Heart left ventricle (tissue), 16 donors: ENCODE measurements at regions not wholly inside any gene's neighbourhood (a gene's known extent, or its start where the extent isn't known, plus 50 kb on each side); places are given as distances from the start of the nearest gene placed in this dataset.

Experiments used
- ATAC-seq, 4 donors: fragments of 200-7000 bp; cut with Tn5 transposase; one replicate each; pipeline ENCODE4 v1.9.1; 2020 to 2022; ENCODE audit warnings: moderate library complexity in 4 of 4, mild to moderate bottlenecking in 3 of 4, moderate number of reproducible peaks in 1 of 4
- DNase-seq, 5 donors: peaks; one replicate each; pipeline ENCODE4 v3.0.0-alpha.2; 2020
- H3K27ac ChIP-seq, 12 donors: fragments of 200-600 bp; sonication (generic) in 4 of 12; one replicate each; pipeline versions ENCODE4 v1.5.0 to v1.8.0; 2016 to 2022; ENCODE audit warnings: mild to moderate bottlenecking in 2 of 12
- H3K27me3 ChIP-seq, 9 donors: fragments of 200-600 bp; sonication (generic) in 2 of 9; one replicate each; pipeline versions ENCODE4 v1.5.1 to v1.8.0; 2016 to 2022; ENCODE audit warnings: mild to moderate bottlenecking in 3 of 9
- H3K36me3 ChIP-seq, 9 donors: fragments of 200-600 bp; sonication (generic) in 2 of 9; one replicate each; pipeline versions ENCODE4 v1.5.0 to v1.8.0; 2018 to 2022; ENCODE audit warnings: mild to moderate bottlenecking in 2 of 9
- H3K4me1 ChIP-seq, 12 donors: fragments of 200-600 bp; sonication (generic) in 4 of 12; one replicate each; pipeline versions ENCODE4 v1.5.0 to v1.8.0; 2016 to 2022; ENCODE audit warnings: mild to moderate bottlenecking in 3 of 12
- H3K4me3 ChIP-seq, 12 donors: fragments of 200-600 bp; sonication (generic) in 4 of 12; one replicate each; pipeline versions ENCODE4 v1.5.0 to v1.8.0; 2017 to 2022; ENCODE audit warnings: mild to moderate bottlenecking in 9 of 12, moderate library complexity in 4 of 12
- H3K9me3 ChIP-seq, 12 donors: fragments of 200-600 bp; sonication (generic) in 4 of 12; one replicate each; pipeline versions ENCODE4 v1.5.0 to v1.8.0; 2016 to 2022; ENCODE audit warnings: mild to moderate bottlenecking in 1 of 12
- CTCF ChIP-seq, 12 donors: fragments of 200-600 bp; sonication (generic) in 4 of 12; IDR thresholded peaks; one replicate each; pipeline versions ENCODE4 v1.5.0 to v1.8.0; 2018 to 2022; ENCODE audit warnings: antibody characterized with exemption in 12 of 12, mild to moderate bottlenecking in 5 of 12
- POLR2A ChIP-seq, 2 donors: fragments of 450-650 bp; IDR thresholded peaks; one replicate each; pipeline ENCODE4 v1.6.1; 2017; ENCODE audit warnings: antibody characterized with exemption in 2 of 2, mild to moderate bottlenecking in 2 of 2, moderate library complexity in 2 of 2
- WGBS, 4 donors: extraction: QIAGEN DNeasy Blood & Tissue Kit in 2 of 4; methylation state at CpG; one replicate each; pipeline versions ENCODE4 v1.1.5 to v1.1.7; 2013 to 2018; 5-methylcytosine and 5-hydroxymethylcytosine counted together
- intact Hi-C, 10 donors: fragments of 100-400 bp; cut with DNase I; formaldehyde crosslinking; loops; one replicate each; pipeline versions ENCODE4 v1.11.1 to v1.14.2; 2022
- donor health status: ischemic (EF 13 %, LVEDD 7.1; RV severe dilation, severe dysfunction).
- donor health status: healthy with polysubstance abuse.
- donor health status: DM: no; HTN: yes; CAD: no.
- donor health status: DM: no; HTN: no; CAD: no.
- donor health status: ischemic (EF 25% LVEDD 6.9; RV normal size, moderate dysfunction).
- donor health status: ischemic (EF 25% LVEDD 5.7; RV mildly dilated, moderate dysfunction).
- donor health status: healthy.
- donor health status: DM: yes; HTN: yes; CAD: no.
- donor health status: ischemic (EF 35%, LVEDD 5.7; RV mildly dilated, moderate dysfunction).
- donor health status: nonischemic (EF 11% LVEDD 7.7; RV severe dilation, severe dysfunction).
- donor health status: DM: yes; HTN: yes; CAD: no.
- donor health status: PGD.
- donor health status: ischemic (EF 29% LVEDD 5.4; RV normal size, mild dysfunction).
- donor health status: nonischemic (EF 23%, LVEDD 6.1; RV moderate dilation, normal function).

- intact Hi-C loops = no loop called here
- Histone ChIP-seq H3K36me3 (no peaks in the 10 kb centered on the region), H3K9me3 (no peaks in the 10 kb centered on the region), H3K4me3 (no peak overlapping the region), H3K4me1 (no peaks in the 10 kb centered on the region), H3K27ac (no peak overlapping the region), H3K27me3 (peaks cover 0 to 6% (median 0%) of the 10 kb centered on the region in 9 donors)
- 82 to 88% (median 84%) methylated on average over 5 of the region's 5 CpGs for WGBS, 4 donors
- TF ChIP-seq POLR2A (IDR thresholded peaks at IDR 0.05) = no peak
- ATAC-seq = no peak
- DNase-seq = no peak
These were observed 136.4 kb upstream of the SALL4 start for GRCh38 chr20:51938559-51939258.

- H3K36me3 ChIP-seq = no peaks in the 10 kb centered on the region
These were observed 135.5 kb upstream of the SALL4 start for GRCh38 chr20:51937779-51938178.

GRCh38 chr20:51936377-51936776 lies 134.1 kb upstream of the SALL4 start:
- TF ChIP-seq POLR2A (IDR thresholded peaks at IDR 0.05) (no peak), CTCF (IDR thresholded peaks at IDR 0.05) (no peak)
- intact Hi-C loops = no loop called here
- DNase-seq (no peak), ATAC-seq (no peak)
- 55 to 77% (median 71%) methylated on average over 2 of the region's 2 CpGs for whole genome bisulfite sequencing, 4 donors
- Histone ChIP-seq H3K4me1 (no peaks in the 10 kb centered on the region), H3K36me3 (no peaks in the 10 kb centered on the region), H3K27me3 (peaks cover 0 to 29% (median 0%) of the 10 kb centered on the region in 9 donors), H3K27ac (no peak overlapping the region), H3K9me3 (no peaks in the 10 kb centered on the region), H3K4me3 (no peak overlapping the region)

More at GRCh38 chr20:51937779-51938178, 135.5 kb upstream of the SALL4 start:
- 87 to 92% (median 88%) methylated on average over 8 of the region's 8 CpGs for WGBS, 4 donors
- no peak overlapping the region for H3K4me3 ChIP-seq
- peaks cover 0 to 16% (median 0%) of the 10 kb centered on the region in 9 donors for H3K27me3 ChIP-seq
- H3K4me1 ChIP-seq = no peaks in the 10 kb centered on the region
- H3K27ac ChIP-seq = no peak overlapping the region
- intact Hi-C loops = no loop called here
- DNase-seq (no peak), ATAC-seq (no peak)
- TF ChIP-seq CTCF (IDR thresholded peaks at IDR 0.05) = no peak
- TF ChIP-seq POLR2A (IDR thresholded peaks at IDR 0.05) = no peak
- no peaks in the 10 kb centered on the region for H3K9me3 ChIP-seq

GRCh38 chr20:51935003-51935358 lies 132.7 kb upstream of the SALL4 start:
- intact Hi-C loops = no loop called here
- TF ChIP-seq CTCF (IDR thresholded peaks at IDR 0.05) = no peak
- no peak for TF ChIP-seq POLR2A (IDR thresholded peaks at IDR 0.05)
- DNase-seq (no peak), ATAC-seq (no peak)
- Histone ChIP-seq H3K4me3 (no peak overlapping the region), H3K27me3 (peaks cover 0 to 29% (median 0%) of the 10 kb centered on the region in 9 donors), H3K9me3 (no peaks in the 10 kb centered on the region), H3K27ac (no peak overlapping the region), H3K36me3 (no peaks in the 10 kb centered on the region), H3K4me1 (no peaks in the 10 kb centered on the region)
- 64 to 70% (median 66%) methylated on average over 4 of the region's 4 CpGs for WGBS, 4 donors
